ENCODE measurements at regions not wholly inside any gene's neighbourhood (a gene's known extent, or its start where the extent isn't known, plus 50 kb on each side); places are given as distances from the start of the nearest gene placed in this dataset.

- TF ChIP-seq CHD7 (IDR thresholded peaks at IDR 0.05; ENCODE audit: insufficient replicate concordance, low read length) (no peak), FOSL1 (IDR thresholded peaks at IDR 0.05; ENCODE audit: insufficient read depth, low read depth, low read length) (no peak), RBBP5 (IDR thresholded peaks at IDR 0.05; ENCODE audit: borderline replicate concordance, low read depth, low read length) (no peak)
These were observed 369.9 kb upstream of the ZNF507 start (continued) for GRCh38 chr19:31975461-31975860.
